WTC11 (cell line): ENCODE measurements at regions not wholly inside any gene's neighbourhood (a gene's known extent, or its start where the extent isn't known, plus 50 kb on each side); places are given as distances from the start of the nearest gene placed in this dataset.

Experiments used
- ATAC-seq: fragments of 200-7000 bp; cut with Tn5 transposase; 2 replicates; pipeline ENCODE4 v1.10.0; 2021; ENCODE audit warnings: mild to moderate bottlenecking, moderate library complexity
- CTCF ChIA-PET: fragments of 300-600 bp; sonication (Branson Sonifier 250); formaldehyde crosslinking; loops from one replicate; lab custom pipeline; 2021; ENCODE audit warnings: antibody characterized with exemption; lab: Charles Lee
- POLR2A ChIA-PET: fragments of 350-600 bp; sonication (Branson Sonifier 250); formaldehyde crosslinking; loops from one replicate; lab custom pipeline; 2021; ENCODE audit warnings: antibody characterized with exemption; lab: Charles Lee
- DNase-seq: peaks from one replicate; pipeline ENCODE4 v3.0.0; 2021; ENCODE audit warnings: low spot score
- H3K27ac Mint-ChIP-seq: 2 replicates; pipeline ENCODE4 v1.8.0; 2021; ENCODE audit warnings: mixed read lengths
- H3K27me3 Mint-ChIP-seq: 2 replicates; pipeline ENCODE4 v1.8.0; 2021; ENCODE audit warnings: low read depth, mild to moderate bottlenecking, moderate library complexity, mixed read lengths
- H3K36me3 Mint-ChIP-seq: 2 replicates; pipeline ENCODE4 v1.8.0; 2021; ENCODE audit warnings: mixed read lengths
- H3K4me1 Mint-ChIP-seq: 2 replicates; pipeline ENCODE4 v1.8.0; 2022; ENCODE audit warnings: mixed read lengths
- H3K4me3 Mint-ChIP-seq: 2 replicates; pipeline ENCODE4 v1.8.0; 2021; ENCODE audit warnings: mild to moderate bottlenecking, moderate library complexity, mixed read lengths
- H3K9me3 Mint-ChIP-seq: 2 replicates; pipeline ENCODE4 v1.8.0; 2021; ENCODE audit warnings: mixed read lengths
- E2F4 ChIP-seq: sonication (generic); formaldehyde crosslinking; IDR thresholded peaks from 2 replicates; pipeline ENCODE4 v1.8.1; 2022; ENCODE audit warnings: low read depth, mild to moderate bottlenecking, moderate library complexity, missing genetic modification reagents, borderline replicate concordance
- E2F5 ChIP-seq: sonication (generic); formaldehyde crosslinking; IDR thresholded peaks from 2 replicates; pipeline ENCODE4 v1.8.1; 2022; ENCODE audit warnings: mild to moderate bottlenecking, moderate library complexity, missing genetic modification reagents
- GRHL2 ChIP-seq: fragments of 250-450 bp; sonication (Bioruptor Pico); IDR thresholded peaks from 2 replicates; pipeline ENCODE4 v1.8.0; 2022; ENCODE audit warnings: mild to moderate bottlenecking, moderate library complexity; ENCODE audit not compliant: insufficient replicate concordance, severe bottlenecking
- GTF2I ChIP-seq: fragments of 250-450 bp; sonication (Bioruptor Pico); conservative IDR thresholded peaks from 2 replicates; pipeline ENCODE4 v1.4.0; 2021; ENCODE audit warnings: mild to moderate bottlenecking
- JAZF1 ChIP-seq: fragments of 250-450 bp; sonication (Bioruptor Pico); IDR thresholded peaks from 2 replicates; pipeline ENCODE4 v1.9.0; 2021; ENCODE audit warnings: moderate library complexity, mild to moderate bottlenecking, inconsistent platforms
- NFE2L1 ChIP-seq: sonication (generic); formaldehyde crosslinking; IDR thresholded peaks from 2 replicates; pipeline ENCODE4 v1.8.1; 2023; ENCODE audit warnings: missing genetic modification reagents
- PRDM15 ChIP-seq: sonication (generic); formaldehyde crosslinking; IDR thresholded peaks from 2 replicates; pipeline ENCODE4 v1.8.0; 2022; ENCODE audit warnings: missing genetic modification reagents
- PREB ChIP-seq: sonication (generic); formaldehyde crosslinking; IDR thresholded peaks from 2 replicates; pipeline ENCODE4 v1.8.1; 2022; ENCODE audit warnings: mild to moderate bottlenecking, missing genetic modification reagents, moderate library complexity, borderline replicate concordance
- RELA ChIP-seq: sonication (generic); formaldehyde crosslinking; IDR thresholded peaks from 2 replicates; pipeline ENCODE4 v1.8.1; 2022; ENCODE audit warnings: missing genetic modification reagents, mild to moderate bottlenecking, borderline replicate concordance
- TCF7 ChIP-seq: sonication (generic); formaldehyde crosslinking; IDR thresholded peaks from 2 replicates; pipeline ENCODE4 v1.8.0; 2022; ENCODE audit warnings: mild to moderate bottlenecking, low read depth, missing genetic modification reagents, moderate library complexity
- ZNF121 ChIP-seq: sonication (generic); formaldehyde crosslinking; IDR thresholded peaks from 2 replicates; pipeline ENCODE4 v1.8.0; 2023; ENCODE audit warnings: missing genetic modification reagents
- ZNF138 ChIP-seq: sonication (generic); formaldehyde crosslinking; conservative IDR thresholded peaks from 2 replicates; pipeline ENCODE4 v1.8.1; 2022; ENCODE audit warnings: mild to moderate bottlenecking, moderate library complexity, missing genetic modification reagents
- ZNF532 ChIP-seq: fragments of 250-450 bp; sonication (Bioruptor Pico); IDR thresholded peaks from 2 replicates; pipeline ENCODE4 v1.9.0; 2021; ENCODE audit warnings: mild to moderate bottlenecking, borderline replicate concordance
- ZNF671 ChIP-seq: fragments of 250-450 bp; sonication (Bioruptor Pico); IDR thresholded peaks from 2 replicates; pipeline ENCODE4 v1.8.0; 2021; ENCODE audit warnings: mild to moderate bottlenecking

- TF ChIP-seq ZNF532 (CRISPR knock-in tag) (no peak), GTF2I (CRISPR knock-in tag) (no peak), TCF7 (CRISPR knock-in tag) (no peak)
These were observed 77.1 kb upstream of the KLF4 start (continued) for GRCh38 chr9:107566611-107567061.

GRCh38 chr9:107562798-107563197 lies 73.2 kb upstream of the KLF4 start:
- no peak for TF ChIP-seq E2F4 (CRISPR knock-in tag)
- TF ChIP-seq ZNF121, result no peak
- Mint-ChIP-seq H3K9me3 (no peaks in the 10 kb centered on the region), H3K27ac (no peak overlapping the region; the same call in 1 of the 2 replicates), H3K4me3 (no peak overlapping the region), H3K36me3 (no peaks in the 10 kb centered on the region), H3K4me1 (no peaks in the 10 kb centered on the region; the same call in 1 of the 2 replicates), H3K27me3 (no peaks in the 10 kb centered on the region)
- CTCF ChIA-PET, result interaction anchor here (1.0 to 1.4 kb wide), 2 partner anchors 97 to 138 kb away, joined by 3 read pairs; no protein-coding TSS in a partner anchor
- POLR2A ChIA-PET, result no interaction called here
- DNase-seq, result no peak
- no peak for ATAC-seq

- TF ChIP-seq PREB (CRISPR knock-in tag), result no peak
- no peak for TF ChIP-seq PRDM15 (CRISPR knock-in tag)
- no peak for TF ChIP-seq GRHL2 (CRISPR knock-in tag)
- TF ChIP-seq NFE2L1 (CRISPR knock-in tag), result no peak
- no peak for TF ChIP-seq E2F4 (CRISPR knock-in tag)
- TF ChIP-seq ZNF532 (CRISPR knock-in tag), result no peak
- no peak for TF ChIP-seq ZNF671 (CRISPR knock-in tag)
- no peak for TF ChIP-seq JAZF1
- TF ChIP-seq ZNF138, result no peak
- no peak for TF ChIP-seq E2F5 (CRISPR knock-in tag)
- no peak for TF ChIP-seq RELA (CRISPR knock-in tag)
- CTCF ChIA-PET, result no interaction called here
- H3K4me1 Mint-ChIP-seq, result no peaks in the 10 kb centered on the region
- H3K36me3 Mint-ChIP-seq, result no peaks in the 10 kb centered on the region
- POLR2A ChIA-PET, result no interaction called here
- peak overlapping the region; percentile 43; the same call in 1 of the 2 replicates for H3K27ac Mint-ChIP-seq
- no peaks in the 10 kb centered on the region for H3K9me3 Mint-ChIP-seq
- ATAC-seq (no peak), DNase-seq (no peak)
- H3K4me3 Mint-ChIP-seq, result no peak overlapping the region
- H3K27me3 Mint-ChIP-seq, result no peaks in the 10 kb centered on the region
These were observed 70.0 kb upstream of the KLF4 start for GRCh38 chr9:107559494-107560086.
